HG03457 (cell line): ENCODE measurements at regions not wholly inside any gene's neighbourhood (a gene's known extent, or its start where the extent isn't known, plus 50 kb on each side); places are given as distances from the start of the nearest gene placed in this dataset.
"Not testable (repeated sequence)": the region's sequence is repeated elsewhere in the genome, so short reads cannot be mapped to it uniquely, and the experiment has no call there.

Experiments used
- ATAC-seq: cut with Tn5 transposase; IDR thresholded peaks from one replicate; pipeline ENCODE4 v1.9.1; 2021; ENCODE audit warnings: moderate number of reproducible peaks; ENCODE audit not compliant: unreplicated experiment

DNA sequence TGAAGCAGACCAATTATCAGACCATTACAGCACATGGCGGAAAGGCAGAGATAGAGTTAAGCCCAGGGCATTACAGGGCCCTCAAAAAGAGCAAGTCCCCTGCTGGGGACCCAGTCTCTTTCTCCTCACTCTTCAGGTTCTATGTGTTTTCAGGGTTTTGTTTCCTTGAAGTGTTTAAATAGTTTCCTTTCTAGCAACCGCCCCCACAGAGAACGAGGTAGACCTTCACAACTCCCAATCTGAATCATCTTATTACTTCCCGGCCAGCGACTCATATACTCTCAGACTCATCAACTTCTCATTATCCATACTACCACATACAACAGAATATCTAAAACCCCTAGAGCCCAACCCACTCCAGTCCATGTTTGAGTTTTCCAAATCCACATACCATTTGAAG is 526.6 kb upstream of the ARID1B start:
- no peak for ATAC-seq

DNA sequence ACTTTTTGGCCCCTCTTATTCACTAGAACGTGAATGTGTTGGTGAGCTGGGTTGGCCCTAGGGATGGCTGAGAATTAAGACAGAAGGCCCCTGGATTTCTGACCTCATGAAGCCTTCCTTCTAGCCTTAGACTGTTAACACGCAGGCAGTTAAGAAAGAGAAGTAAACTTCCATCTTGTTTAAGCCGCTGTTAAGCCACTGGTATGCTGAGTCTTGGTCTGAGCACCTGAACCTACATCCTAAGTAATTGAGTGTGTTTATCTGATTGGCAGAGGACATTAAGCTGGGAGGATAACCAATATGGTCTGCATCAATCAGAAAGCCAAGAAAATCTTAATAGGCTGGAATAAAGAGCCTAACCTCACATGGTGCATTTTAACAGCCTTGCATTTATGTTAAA is 535.0 kb upstream of the ARID1B start:
- ATAC-seq, result no peak

DNA sequence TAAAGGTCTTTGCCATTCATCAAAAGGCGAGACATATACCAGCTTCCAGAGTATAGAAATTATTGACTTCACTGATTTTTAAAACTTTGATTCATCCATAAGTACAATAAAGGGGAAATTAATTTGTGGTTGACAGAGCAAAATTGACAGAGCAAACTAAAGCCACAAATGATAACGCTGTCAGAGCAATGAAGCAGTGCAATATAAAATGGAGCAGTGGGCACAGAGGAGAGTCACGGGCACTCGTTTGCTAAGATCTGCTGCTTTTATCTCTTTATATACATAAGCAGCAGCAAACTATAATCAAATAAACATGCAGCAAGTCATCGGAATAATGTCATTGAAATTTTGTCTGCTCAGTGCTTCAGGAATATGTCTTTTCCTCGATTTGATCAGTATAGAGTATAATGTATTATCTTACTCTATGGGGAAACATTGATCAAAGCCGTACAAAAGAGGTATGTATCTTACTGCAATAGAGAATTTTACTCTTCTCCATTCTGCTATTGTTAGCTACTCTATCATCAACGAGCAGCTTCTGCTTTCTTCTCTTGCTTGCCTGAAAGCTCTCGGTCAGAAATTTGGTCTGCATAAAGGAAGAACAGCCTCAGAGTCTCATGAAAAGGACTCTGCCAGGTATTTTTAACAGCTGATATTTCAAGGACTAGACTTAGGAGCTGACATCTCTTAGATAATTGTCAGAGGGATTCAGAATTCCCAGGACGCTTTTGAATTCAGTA is 546.0 kb upstream of the ARID1B start:
- no peak for ATAC-seq

DNA sequence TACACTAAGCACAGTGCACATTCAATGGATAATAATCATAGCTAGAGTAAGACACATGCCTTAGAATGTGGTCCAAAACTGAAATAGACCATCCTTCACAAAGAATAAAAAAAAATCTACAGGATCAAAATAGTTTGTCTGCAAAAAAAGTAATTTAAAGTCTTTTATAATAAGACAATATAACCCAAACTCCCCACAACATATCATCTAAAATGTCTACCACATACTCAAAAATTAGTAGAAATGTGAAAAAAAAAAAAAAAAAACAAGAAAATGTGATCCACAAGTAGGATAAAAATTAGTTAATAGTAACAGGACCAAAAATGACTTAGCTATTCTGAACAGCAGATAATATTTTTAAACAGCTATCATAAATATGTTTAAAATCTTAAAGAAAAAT is 557.2 kb upstream of the ARID1B start:
- no peak for ATAC-seq

DNA sequence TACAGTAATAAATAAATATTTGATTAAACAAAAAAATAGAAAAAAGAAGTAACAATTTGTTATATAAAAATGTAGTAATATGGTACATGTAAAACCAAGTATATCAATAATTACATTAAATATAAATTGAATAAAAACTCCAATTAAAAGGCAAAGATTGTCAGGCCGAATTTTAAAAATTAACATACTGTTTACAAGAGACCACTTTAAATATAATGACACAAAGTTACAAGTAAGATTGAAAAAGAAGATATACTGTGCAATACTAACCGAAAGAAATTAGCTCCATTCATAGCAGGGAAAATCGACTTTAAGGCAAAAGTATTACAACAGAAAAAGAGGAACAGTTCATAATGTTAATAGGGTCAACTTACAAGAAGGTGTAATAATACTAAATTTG is 571.5 kb upstream of the ARID1B start:
- no peak for ATAC-seq

DNA sequence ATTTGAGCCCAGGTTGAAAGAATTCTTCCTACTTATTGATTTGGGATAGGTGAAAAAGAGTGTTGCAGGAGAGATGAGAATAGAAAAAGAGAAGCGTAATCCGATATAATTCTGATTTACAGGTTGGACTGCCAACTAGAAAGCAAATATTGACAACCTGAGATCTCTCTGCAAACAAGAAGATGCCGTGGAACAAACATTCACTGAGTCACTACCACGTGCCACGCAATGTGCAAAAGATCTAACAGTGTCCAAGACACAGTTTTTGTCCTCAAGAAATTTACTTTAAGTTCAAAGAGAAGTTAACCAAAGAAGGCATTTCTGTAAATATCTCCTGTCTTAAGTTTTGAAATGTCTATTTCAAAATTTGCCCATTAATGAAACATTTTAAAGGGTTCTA is 578.0 kb upstream of the ARID1B start:
- ATAC-seq, result no peak

DNA sequence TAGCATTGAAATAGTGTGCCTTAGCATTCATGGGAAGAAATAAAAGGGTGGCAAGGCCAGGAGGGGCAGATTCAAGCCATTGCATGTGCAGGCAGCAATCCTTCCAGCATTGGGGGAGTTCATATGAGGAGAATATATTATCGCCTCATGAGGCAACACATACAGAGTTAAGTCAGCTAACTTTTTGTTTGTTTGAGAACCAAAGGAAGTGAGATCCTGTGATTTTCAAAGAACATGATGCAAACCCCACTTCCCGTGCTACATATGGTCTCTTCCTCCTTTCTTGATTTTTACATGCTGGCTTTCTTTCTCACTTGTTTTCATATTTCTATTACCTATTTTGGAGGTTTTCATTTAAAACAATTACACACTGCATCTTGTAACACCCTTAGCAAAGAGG is 579.7 kb upstream of the ARID1B start:
- ATAC-seq, result no peak

DNA sequence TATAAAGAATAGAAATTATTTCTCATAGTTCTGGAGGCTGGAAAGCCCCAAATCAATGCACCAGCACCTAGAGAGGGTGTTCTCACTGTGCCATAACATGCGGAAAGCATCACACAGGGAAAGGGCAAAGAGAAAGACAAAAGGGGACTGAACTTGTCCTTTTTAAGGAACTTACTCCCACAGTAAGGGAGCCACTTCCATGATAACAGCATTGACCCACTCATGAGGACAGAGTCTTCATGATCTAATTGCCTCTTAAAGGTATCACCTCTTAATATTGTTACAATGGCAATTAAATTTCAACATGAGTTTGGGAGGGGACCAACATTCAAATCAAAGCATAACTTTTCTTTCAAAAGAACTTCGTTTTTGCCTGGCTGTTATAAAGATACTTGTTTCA is 582.2 kb upstream of the ARID1B start:
- no peak for ATAC-seq

DNA sequence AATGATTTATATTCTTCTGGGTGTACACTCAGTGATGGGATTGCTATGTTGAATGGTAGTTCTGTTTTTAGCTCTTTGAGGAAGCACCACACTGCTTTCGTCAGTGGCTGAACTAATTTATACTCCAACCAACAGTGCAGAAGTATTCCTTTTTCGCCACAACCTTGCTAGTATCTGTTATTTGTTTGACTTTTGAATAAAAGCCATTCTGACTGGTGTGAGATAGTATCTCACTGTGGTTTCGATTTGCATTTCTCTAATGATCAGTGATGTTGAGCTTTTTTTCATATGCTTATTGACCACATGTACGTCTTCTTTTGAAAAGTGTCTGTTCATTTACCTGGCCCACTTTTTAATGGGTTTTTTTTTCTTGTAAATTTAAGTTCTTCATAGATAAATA is 583.8 kb upstream of the ARID1B start:
- ATAC-seq, result no peak

DNA sequence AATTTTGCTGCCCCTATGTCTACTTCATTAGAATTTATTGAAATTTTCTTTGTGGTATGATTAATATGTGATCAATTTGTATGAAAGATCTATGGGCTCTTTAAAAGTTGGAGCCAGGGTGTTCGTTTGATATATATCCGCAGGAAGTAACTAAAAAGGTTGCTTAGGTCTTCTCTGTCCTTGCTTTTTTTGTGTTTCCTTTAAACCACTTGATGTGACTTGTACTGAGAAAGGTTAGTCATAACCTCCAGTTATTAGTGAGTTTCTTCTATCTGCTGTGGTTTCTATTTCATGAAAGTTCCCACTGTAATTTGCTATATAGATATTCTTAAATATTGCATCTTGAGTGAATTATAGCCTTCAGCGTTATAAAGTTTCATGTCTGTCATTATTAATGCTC is 585.3 kb upstream of the ARID1B start:
- no peak for ATAC-seq

DNA sequence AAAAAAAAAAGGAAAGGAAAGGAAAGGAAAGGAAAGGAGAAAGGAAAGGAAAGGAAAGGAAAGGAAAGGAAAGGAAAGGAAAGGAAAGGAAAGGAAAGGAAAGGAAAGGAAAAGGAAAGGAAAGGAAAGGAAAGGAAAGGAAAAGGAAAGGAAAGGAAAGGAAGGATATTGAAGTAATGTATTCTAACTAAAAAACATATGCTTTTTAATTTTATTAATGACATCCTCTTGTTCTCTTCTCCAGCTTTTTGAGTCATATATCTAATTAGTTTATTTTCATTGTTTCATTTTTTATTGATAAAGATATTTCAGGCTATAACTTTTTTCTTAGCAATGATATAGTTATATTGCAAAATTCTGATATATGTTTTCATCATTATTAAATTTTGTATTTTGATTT is 585.8 kb upstream of the ARID1B start:
- ATAC-seq, result not testable (repeated sequence)

DNA sequence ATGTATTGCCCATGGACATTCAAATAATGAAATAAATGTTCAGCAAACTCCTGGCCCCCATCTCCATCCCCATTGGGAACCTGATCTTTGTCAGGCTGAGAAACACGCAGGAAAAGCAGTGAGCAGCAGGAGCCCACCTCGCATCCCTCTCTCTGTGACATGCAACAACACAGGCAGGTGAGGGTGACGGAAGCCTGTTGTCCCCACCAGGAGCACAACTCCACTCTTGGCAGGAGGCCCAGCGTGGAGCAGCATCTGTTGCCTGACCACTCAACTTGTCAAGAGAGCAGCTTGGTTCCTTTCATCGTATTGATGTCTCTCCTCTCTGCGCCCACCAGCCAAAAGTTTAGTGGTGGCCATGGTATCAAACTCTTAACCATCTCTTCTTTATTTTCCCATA is 586.9 kb upstream of the ARID1B start:
- ATAC-seq, result no peak

DNA sequence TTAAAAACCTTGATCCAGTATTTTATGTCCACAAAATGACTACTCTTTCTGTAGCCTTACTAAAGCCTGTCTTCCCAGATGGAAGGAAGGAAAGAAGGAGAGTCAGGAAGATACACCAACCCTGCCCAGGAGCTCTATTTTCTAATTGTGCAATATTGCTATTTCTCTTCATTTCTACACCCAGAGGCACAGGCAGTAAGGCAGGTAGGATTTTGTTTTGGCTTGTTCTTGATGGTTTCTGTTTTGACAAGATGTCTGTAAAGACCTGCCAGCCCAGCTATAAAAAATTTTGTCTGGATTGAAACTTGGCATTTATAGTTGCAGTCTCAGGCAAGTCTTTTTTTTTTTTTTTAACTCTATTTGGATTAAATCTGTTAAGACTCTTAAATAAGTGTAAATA is 587.5 kb upstream of the ARID1B start:
- no peak for ATAC-seq

DNA sequence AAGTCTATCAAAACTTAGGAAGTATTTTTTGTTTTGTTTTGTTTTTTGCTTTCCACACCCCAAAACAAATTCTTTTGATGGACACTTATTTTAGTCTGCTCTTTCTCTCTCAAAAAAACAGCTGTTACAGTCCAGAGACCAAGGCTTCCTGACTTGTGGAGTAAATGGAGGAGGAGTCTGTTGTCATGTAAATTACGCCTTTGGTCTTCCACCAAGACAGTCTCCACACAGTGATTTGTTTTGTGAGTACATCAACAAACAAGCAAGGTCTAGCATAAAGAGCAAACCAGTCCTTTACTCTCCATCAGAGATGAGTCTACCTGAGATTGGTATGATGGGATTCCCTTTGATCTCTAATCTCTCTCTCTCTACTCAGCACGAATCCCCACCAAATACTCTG is 588.0 kb upstream of the ARID1B start:
- ATAC-seq, result no peak

DNA sequence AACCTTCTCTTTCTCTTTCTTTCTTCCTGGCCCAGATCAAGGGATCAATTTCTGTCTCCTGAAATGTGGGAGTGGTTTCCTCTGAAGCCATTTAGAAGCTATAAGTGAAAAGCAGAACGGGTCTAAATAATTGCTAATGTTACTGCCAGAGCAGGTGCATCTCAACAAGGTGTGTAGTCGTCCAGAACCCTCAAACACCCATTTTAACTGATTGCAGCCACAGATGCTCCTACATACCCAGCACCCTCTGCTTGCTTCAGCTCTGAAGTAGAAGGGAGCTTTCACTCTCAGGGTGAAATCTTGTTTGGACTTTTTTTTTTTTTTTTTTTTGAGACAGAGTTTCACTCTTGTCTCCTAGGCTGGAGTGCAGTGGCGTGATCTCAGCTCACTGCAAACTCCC is 592.1 kb upstream of the ARID1B start:
- ATAC-seq, result no peak

DNA sequence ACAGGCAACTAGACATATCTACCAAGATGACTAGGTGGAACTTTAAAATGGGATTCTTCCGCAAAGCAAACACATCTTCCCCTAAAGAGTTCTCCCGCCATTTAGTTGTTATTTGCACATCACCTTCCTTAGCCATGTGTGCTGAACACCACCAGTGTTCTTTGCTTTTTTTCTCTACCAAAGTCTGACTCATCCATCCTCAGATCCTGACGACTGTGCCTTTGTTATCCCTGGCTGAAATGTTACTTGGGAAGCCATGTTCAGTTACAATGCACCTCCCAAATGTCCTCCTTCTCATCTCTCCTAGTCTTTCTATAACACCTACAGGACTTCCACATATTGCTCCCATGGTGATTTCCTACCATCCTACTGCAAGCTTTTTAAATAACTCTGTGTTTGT is 593.5 kb upstream of the ARID1B start:
- ATAC-seq, result no peak

DNA sequence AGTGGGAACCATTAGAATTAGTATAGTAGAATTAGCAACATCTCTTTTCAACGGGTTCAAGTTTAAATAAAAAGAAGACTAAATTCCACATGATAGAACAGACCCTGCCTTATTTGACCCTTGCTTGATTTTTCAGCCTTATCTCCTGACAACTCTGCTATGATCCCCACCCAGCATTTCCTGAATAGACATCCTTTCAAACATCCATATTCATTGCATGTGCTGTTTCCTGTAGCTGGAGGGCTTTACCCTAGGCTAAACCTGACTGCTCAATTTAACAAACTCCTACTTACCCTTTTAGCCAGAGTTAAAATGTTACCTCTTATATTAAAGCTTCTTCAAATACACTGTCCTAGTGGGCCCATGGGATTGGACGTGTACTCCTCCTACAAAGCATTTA is 594.8 kb upstream of the ARID1B start:
- ATAC-seq, result no peak

DNA sequence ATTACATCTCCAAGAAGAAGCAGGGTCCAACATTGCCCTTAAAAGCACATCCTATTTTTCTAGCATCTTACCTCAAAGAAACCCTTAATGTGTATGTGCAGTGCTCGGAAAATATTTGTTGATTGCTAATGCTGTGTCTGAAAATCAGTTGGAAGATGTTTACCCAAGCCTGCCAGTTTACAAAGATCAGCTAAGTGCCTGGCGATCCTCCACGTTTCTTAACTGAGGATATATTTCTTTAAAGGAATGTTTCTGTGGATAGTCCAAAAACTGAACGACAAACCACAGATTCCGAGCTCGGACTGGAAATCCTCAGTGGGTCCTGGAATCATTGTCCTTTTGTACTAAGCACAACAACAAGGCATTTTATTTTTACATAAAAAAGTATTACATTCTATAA is 595.7 kb upstream of the ARID1B start:
- no peak for ATAC-seq

DNA sequence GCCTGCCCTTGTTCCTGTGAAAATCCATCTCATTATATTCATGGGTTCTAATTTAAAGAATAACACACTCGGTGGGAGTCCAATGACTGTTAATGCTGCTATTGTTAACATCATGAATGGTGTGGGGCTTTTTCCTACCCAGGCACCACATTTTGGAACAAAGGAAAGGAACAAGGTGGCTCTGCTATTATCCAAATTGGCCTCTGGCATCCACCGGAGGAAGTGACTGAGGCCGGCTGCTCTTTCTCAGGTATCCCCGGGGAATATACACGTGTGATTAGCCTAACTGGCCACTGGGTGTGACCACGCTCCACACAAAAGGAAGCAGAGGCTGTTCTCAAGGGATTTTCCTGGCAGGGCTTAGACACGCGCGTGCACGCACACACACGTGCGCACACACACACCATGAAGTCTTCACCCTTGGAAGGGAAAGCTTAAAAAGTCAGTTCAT is 601.2 kb upstream of the ARID1B start:
- ATAC-seq, result no peak

DNA sequence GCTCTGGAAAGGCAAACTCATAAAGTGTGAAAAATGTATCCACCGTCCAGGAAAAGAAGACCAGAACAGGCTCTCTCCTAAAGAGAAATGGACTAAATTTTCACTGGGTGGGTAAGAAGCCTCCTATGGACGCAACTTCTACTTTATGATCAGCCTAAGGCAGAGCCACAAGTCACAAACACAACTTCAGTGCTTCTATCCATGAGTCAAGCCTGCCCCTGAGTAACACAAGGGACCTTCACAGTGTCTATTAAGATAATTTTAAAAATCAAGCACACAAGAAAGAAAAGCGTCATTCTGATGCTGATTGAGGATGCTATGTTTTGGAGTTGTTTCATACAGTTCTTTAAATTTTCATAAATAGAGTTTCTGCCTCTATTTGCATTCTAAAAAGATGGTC is 601.7 kb upstream of the ARID1B start:
- no peak for ATAC-seq

DNA sequence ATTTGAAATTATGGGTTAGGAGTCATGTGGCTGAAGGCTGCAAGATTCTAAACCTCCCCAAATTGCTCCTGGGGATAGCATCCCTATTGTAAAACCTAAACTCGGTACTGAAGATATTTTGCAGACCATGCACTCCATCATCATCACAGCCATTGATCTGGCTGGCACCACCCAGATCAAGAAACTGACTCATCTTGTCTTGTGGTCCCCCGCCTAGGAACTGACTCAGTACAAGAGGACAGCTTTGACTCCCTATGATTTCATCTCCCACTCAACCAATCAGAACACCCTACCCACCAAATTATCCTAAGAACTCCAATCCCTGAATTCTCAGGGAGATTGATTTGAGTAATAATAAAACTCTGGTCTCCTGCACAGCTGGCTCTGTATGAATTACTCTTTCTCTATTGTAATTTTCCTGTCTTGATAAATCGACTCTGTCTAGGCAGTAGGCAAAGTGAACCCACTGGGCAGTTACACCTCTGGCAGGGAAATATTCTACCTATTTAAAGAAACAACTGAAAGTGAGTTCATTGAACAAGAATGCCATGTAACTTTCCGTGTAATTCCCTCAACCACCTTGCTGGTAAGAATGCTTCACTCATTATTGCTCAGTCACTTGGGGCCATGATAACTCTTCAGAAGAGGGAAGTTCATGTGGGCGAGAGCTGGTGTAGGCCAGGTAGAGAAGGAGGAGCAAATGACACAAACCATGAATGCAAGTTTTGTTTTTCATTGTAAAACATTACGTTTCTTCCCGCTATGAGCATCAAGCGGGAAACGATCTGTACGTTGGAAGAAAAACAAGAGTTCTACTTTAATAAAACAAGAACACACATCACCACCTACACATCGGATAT is 602.9 kb upstream of the ARID1B start:
- ATAC-seq, result no peak

DNA sequence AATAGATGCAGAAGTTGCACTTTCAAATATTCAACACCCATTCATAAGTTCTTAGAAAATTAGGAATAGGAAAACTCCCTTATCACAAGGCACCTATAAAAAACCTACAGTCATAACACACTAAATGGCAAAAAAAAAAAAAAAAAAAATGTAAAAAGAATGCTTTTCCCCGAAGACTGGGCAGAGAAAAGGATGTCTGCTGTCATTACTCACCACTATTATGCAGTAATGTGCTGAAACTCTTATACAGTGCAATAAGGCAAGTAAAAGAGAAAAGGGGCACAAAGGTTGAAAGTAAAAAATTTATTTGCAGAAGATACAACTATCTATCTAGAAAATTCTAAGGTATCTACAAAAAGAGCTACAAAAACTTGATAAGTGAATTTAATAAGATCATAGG is 607.8 kb upstream of the ARID1B start:
- no peak for ATAC-seq
